K562 (cell line): ENCODE measurements at regions not wholly inside any gene's neighbourhood (a gene's known extent, or its start where the extent isn't known, plus 50 kb on each side); places are given as distances from the start of the nearest gene placed in this dataset.

Experiments used
- CAMTA2 ChIP-seq: fragments of 250-450 bp; sonication (Bioruptor Pico); conservative IDR thresholded peaks from 2 replicates; pipeline ENCODE4 v1.5.1; 2022
- CBX2 ChIP-seq: fragments of 200-600 bp; sonication (generic); IDR thresholded peaks from one replicate; pipeline ENCODE4 v1.6.1; 2012; ENCODE audit warnings: mild to moderate bottlenecking, low read length, inconsistent platforms; ENCODE audit not compliant: insufficient read depth, poor library complexity, severe bottlenecking
- CLOCK ChIP-seq: fragments of 250-450 bp; sonication (Bioruptor Pico); IDR thresholded peaks from 2 replicates; pipeline ENCODE4 v1.4.0; 2020; ENCODE audit warnings: mild to moderate bottlenecking, moderate library complexity, borderline replicate concordance
- E2F8 ChIP-seq: fragments of 450-650 bp; IDR thresholded peaks from 2 replicates; pipeline ENCODE4 v1.7.1; 2018; ENCODE audit warnings: mild to moderate bottlenecking, low read depth; ENCODE audit not compliant: partially characterized antibody
- GABPB1 ChIP-seq: sonication (generic); formaldehyde crosslinking; IDR thresholded peaks from 2 replicates; pipeline ENCODE4 v1.8.0; 2022; ENCODE audit warnings: mild to moderate bottlenecking, missing genetic modification reagents
- ID3 ChIP-seq, 2 experiments: fragments of 250-450 bp in 1 of 2; fragments of 450-650 bp in 1 of 2; sonication (Bioruptor Pico) in 1 of 2; IDR thresholded peaks; 2 replicates each; pipeline versions ENCODE4 v1.6.1 to v1.8.0; 2016 to 2021; ENCODE audit warnings: mild to moderate bottlenecking in 2 of 2, moderate library complexity in 2 of 2, missing compliant biosample characterization in 1 of 2, missing genetic modification characterization in 1 of 2
- MED1 ChIP-seq: sonication (generic); formaldehyde crosslinking; IDR thresholded peaks from 2 replicates; pipeline ENCODE4 v1.8.1; 2023; ENCODE audit warnings: missing genetic modification reagents, borderline replicate concordance
- MEF2A ChIP-seq: IDR thresholded peaks from 2 replicates; pipeline ENCODE4 v1.6.1; 2011; ENCODE audit warnings: low read depth, mild to moderate bottlenecking, low read length, moderate library complexity; ENCODE audit not compliant: control insufficient read depth
- MXD1 ChIP-seq: fragments of 250-450 bp; sonication (Bioruptor Pico); IDR thresholded peaks from 2 replicates; pipeline ENCODE4 v1.8.0; 2021; ENCODE audit warnings: borderline replicate concordance, mild to moderate bottlenecking, moderate library complexity; ENCODE audit not compliant: poor library complexity, severe bottlenecking
- MYNN ChIP-seq, 2 experiments: sonication (generic); formaldehyde crosslinking in 1 of 2; IDR thresholded peaks; 2 replicates each; pipeline versions ENCODE4 v1.5.0 to v1.6.1; 2016 to 2020; ENCODE audit warnings: antibody characterized with exemption in 1 of 2, missing genetic modification reagents in 1 of 2
- PHF20 ChIP-seq: fragments of 450-650 bp; IDR thresholded peaks from 2 replicates; pipeline ENCODE4 v1.6.1; 2018; ENCODE audit not compliant: partially characterized antibody
- PHF21A ChIP-seq: fragments of 450-650 bp; IDR thresholded peaks from 2 replicates; pipeline ENCODE4 v1.6.1; 2017; ENCODE audit warnings: low read depth, borderline replicate concordance
- POU5F1 ChIP-seq: fragments of 150-350 bp; IDR thresholded peaks from 2 replicates; pipeline ENCODE4 v1.6.1; 2014; ENCODE audit warnings: borderline replicate concordance, low read length, low read depth, mild to moderate bottlenecking; ENCODE audit not compliant: partially characterized antibody
- RBM34 ChIP-seq: fragments of 200-400 bp; formaldehyde crosslinking; IDR thresholded peaks from 2 replicates; pipeline ENCODE4 v1.6.1; 2018; ENCODE audit warnings: low read length, borderline replicate concordance; ENCODE audit not compliant: insufficient read depth
- SAFB ChIP-seq: fragments of 200-400 bp; formaldehyde crosslinking; IDR thresholded peaks from 2 replicates; pipeline ENCODE4 v1.6.1; 2017; ENCODE audit warnings: low read depth, low read length, borderline replicate concordance
- TAF1 ChIP-seq: IDR thresholded peaks from 2 replicates; pipeline ENCODE4 v1.6.1; 2011; ENCODE audit warnings: mild to moderate bottlenecking, low read length, moderate library complexity; ENCODE audit not compliant: insufficient read depth, control insufficient read depth, severe bottlenecking; ENCODE audit errors: extremely low read depth
- ZC3H4 ChIP-seq: sonication (generic); formaldehyde crosslinking; IDR thresholded peaks from 2 replicates; pipeline ENCODE4 v1.9.0; 2021; ENCODE audit warnings: missing genetic modification reagents, borderline replicate concordance
- ZNF143 ChIP-seq: sonication (generic); formaldehyde crosslinking; IDR thresholded peaks from 2 replicates; pipeline ENCODE4 v1.9.0; 2022; ENCODE audit warnings: mild to moderate bottlenecking, missing genetic modification reagents
- ZNF282 ChIP-seq: sonication (generic); formaldehyde crosslinking; IDR thresholded peaks from 2 replicates; pipeline ENCODE4 v1.8.1; 2023; ENCODE audit warnings: missing genetic modification reagents

- no peak for TF ChIP-seq ZC3H4 (CRISPR knock-in tag)
- TF ChIP-seq RBM34: no peak
- TF ChIP-seq ZNF282 (CRISPR knock-in tag): no peak
- TF ChIP-seq PHF20: peak; percentile 96
- TF ChIP-seq ID3 (CRISPR knock-in tag; IDR thresholded peaks at IDR 0.05): no peak
- 0 out of 2 replicates have a peak, but pooled peaks have one; percentile 27 for TF ChIP-seq ID3 (tag; IDR thresholded peaks at IDR 0.05)
- no peak for TF ChIP-seq POU5F1
- TF ChIP-seq MEF2A: no peak
- TF ChIP-seq MXD1: no peak
- no peak for TF ChIP-seq SAFB
- peak; percentile 98 for TF ChIP-seq E2F8
- TF ChIP-seq CBX2: no peak
- TF ChIP-seq MYNN (IDR thresholded peaks at IDR 0.05): no peak
- TF ChIP-seq MYNN (CRISPR knock-in tag; IDR thresholded peaks at IDR 0.05): no peak
- TF ChIP-seq PHF21A: no peak
- TF ChIP-seq MED1 (CRISPR knock-in tag): no peak
- peak; percentile 64; the same call in 1 of the 2 replicates for TF ChIP-seq GABPB1
- no peak for TF ChIP-seq CAMTA2 (CRISPR knock-in tag)
- no peak for TF ChIP-seq ZNF143 (CRISPR knock-in tag)
- no peak for TF ChIP-seq CLOCK (CRISPR knock-in tag)
- no peak for TF ChIP-seq TAF1
These were observed 61.6 kb upstream of the CD99 start (continued) for GRCh38 chrX:2629316-2630007.
